HCT116 (cell line): ENCODE measurements at regions not wholly inside any gene's neighbourhood (a gene's known extent, or its start where the extent isn't known, plus 50 kb on each side); places are given as distances from the start of the nearest gene placed in this dataset.

ENCODE experiments used
- ATAC-seq: fragments of 200-7000 bp; cut with Tn5 transposase; 2 replicates; pipeline ENCODE4 v1.9.1; 2020; ENCODE audit warnings: mild to moderate bottlenecking, moderate library complexity
- BruUV-seq: library from RNA; stranded (reverse); fragments of 400-500 nt; replicated peaks from 2 replicates; lab custom pipeline; 2021; lab: Mats Ljungman, UMichigan
- CTCF ChIA-PET: fragments of 300-600 bp; sonication (Branson Sonifier 250); formaldehyde crosslinking; loops from one replicate; lab custom pipeline; 2021; ENCODE audit warnings: antibody characterized with exemption; lab: Charles Lee
- POLR2A ChIA-PET: fragments of 300-600, 350-600 bp; sonication (Branson Sonifier 250); formaldehyde crosslinking; loops from one replicate; lab custom pipeline; 2021; ENCODE audit warnings: antibody characterized with exemption; lab: Charles Lee
- RAD21 ChIA-PET, 2 experiments: fragments of 300-600 bp; sonication (Branson Sonifier 250); formaldehyde crosslinking; loops; one replicate each; lab custom pipeline; 2023; ENCODE audit warnings: low total read pairs in 2 of 2; ENCODE audit not compliant: uncharacterized antibody in 2 of 2, unreplicated experiment in 2 of 2, low non-redundant PET in 1 of 2; lab: Charles Lee
- DNase-seq: peaks from one replicate; pipeline ENCODE4 v3.0.0-alpha.2; 2010; ENCODE audit warnings: low read depth, low spot score
- H2AFZ ChIP-seq: fragments of 200-600 bp; shearing (Covaris generic), sonication (generic); 2 replicates; pipeline ENCODE4 v1.6.1; 2017; ENCODE audit warnings: low read depth, mixed run types, mixed read lengths, antibody characterized with exemption, low read length; ENCODE audit not compliant: poor library complexity, severe bottlenecking
- H3K27ac ChIP-seq: 2 replicates; pipeline ENCODE4 v1.5.1; 2012; ENCODE audit warnings: low read depth, low read length
- H3K27me3 ChIP-seq: fragments of 200-600 bp; sonication (generic); 2 replicates; pipeline ENCODE4 v1.6.1; 2016; ENCODE audit warnings: mixed run types, low read length, mixed read lengths; ENCODE audit not compliant: insufficient read depth
- H3K36me3 ChIP-seq, 2 experiments: fragments of 200-500 bp in 1 of 2; fragments of 200-600 bp in 1 of 2; sonication (Bioruptor generic) in 1 of 2; sonication (generic) in 1 of 2; 2 replicates each; pipeline versions ENCODE4 v1.5.1 to v1.6.1; 2014 to 2016; ENCODE audit warnings: low read length in 2 of 2, inconsistent platforms in 1 of 2, mixed read lengths in 1 of 2, mixed run types in 1 of 2; ENCODE audit not compliant: insufficient read depth in 2 of 2, control insufficient read depth in 1 of 2
- H3K4me1 ChIP-seq, 2 experiments: fragments of 200-600 bp in 1 of 2; sonication (generic) in 1 of 2; 2 replicates each; pipeline versions ENCODE4 v1.5.1 to v1.6.1; 2012 to 2017; ENCODE audit warnings: low read length in 2 of 2, inconsistent platforms in 1 of 2, mild to moderate bottlenecking in 1 of 2, mixed read lengths in 1 of 2, mixed run types in 1 of 2, moderate library complexity in 1 of 2; ENCODE audit not compliant: insufficient read depth in 2 of 2, control insufficient read depth in 1 of 2
- H3K4me2 ChIP-seq: fragments of 200-600 bp; sonication (generic); 2 replicates; pipeline ENCODE4 v1.6.1; 2017; ENCODE audit warnings: mixed run types, low read length, mixed read lengths
- H3K4me3 ChIP-seq, 2 experiments: fragments of 200-600 bp in 1 of 2; sonication (generic) in 1 of 2; replicated peaks in 1 of 2; 2 replicates each; pipeline ENCODE4 v1.5.1; 2011 to 2016; ENCODE audit warnings: low read length in 2 of 2, control low read depth in 1 of 2, low read depth in 1 of 2, mild to moderate bottlenecking in 1 of 2, mixed read lengths in 1 of 2, mixed run types in 1 of 2
- H3K79me2 ChIP-seq: fragments of 200-600 bp; sonication (generic); 2 replicates; pipeline ENCODE4 v1.6.1; 2017; ENCODE audit warnings: mild to moderate bottlenecking, mixed run types, low read length, moderate library complexity, mixed read lengths; ENCODE audit not compliant: insufficient read depth
- H3K9ac ChIP-seq: fragments of 200-600 bp; sonication (generic); 2 replicates; pipeline ENCODE4 v1.6.1; 2016; ENCODE audit warnings: low read length, mixed read lengths
- H3K9me2 ChIP-seq: fragments of 200-600 bp; sonication (generic), shearing (Covaris generic); 2 replicates; pipeline ENCODE4 v1.6.1; 2017; ENCODE audit warnings: mixed run types, mild to moderate bottlenecking, moderate library complexity; ENCODE audit not compliant: insufficient read depth
- H3K9me3 ChIP-seq, 2 experiments: fragments of 200-500 bp in 1 of 2; fragments of 200-600 bp in 1 of 2; sonication (Bioruptor generic) in 1 of 2; sonication (generic) in 1 of 2; 2 replicates each; pipeline ENCODE4 v1.6.1; 2014 to 2017; ENCODE audit warnings: low read length in 2 of 2, mixed read lengths in 2 of 2, inconsistent platforms in 1 of 2, low read depth in 1 of 2, mild to moderate bottlenecking in 1 of 2, mixed run types in 1 of 2, moderate library complexity in 1 of 2; ENCODE audit not compliant: control insufficient read depth in 1 of 2, insufficient read depth in 1 of 2
- H4K20me1 ChIP-seq: fragments of 200-600 bp; sonication (generic), shearing (Covaris generic); 2 replicates; pipeline ENCODE4 v1.6.1; 2017; ENCODE audit warnings: mixed run types, mild to moderate bottlenecking, moderate library complexity; ENCODE audit not compliant: insufficient read depth
- ATF3 ChIP-seq: IDR thresholded peaks from 2 replicates; pipeline ENCODE4 v1.6.1; 2012
- CBX3 ChIP-seq: IDR thresholded peaks from 2 replicates; pipeline ENCODE4 v1.6.1; 2012; ENCODE audit warnings: low read depth
- CEBPB ChIP-seq: IDR thresholded peaks from 2 replicates; pipeline ENCODE4 v1.6.1; 2012; ENCODE audit warnings: low read depth
- CTCF ChIP-seq, 3 experiments: fragments of 200-600 bp in 1 of 3; sonication (generic) in 1 of 3; IDR thresholded peaks in 2 of 3; conservative IDR thresholded peaks in 1 of 3; 2 replicates each; pipeline ENCODE4 v1.5.1; 2012 to 2017; ENCODE audit warnings: low read depth in 2 of 3, low read length in 2 of 3, antibody characterized with exemption in 1 of 3, borderline replicate concordance in 1 of 3, control low read depth in 1 of 3, mild to moderate bottlenecking in 1 of 3, mixed read lengths in 1 of 3, mixed run types in 1 of 3, moderate library complexity in 1 of 3; ENCODE audit not compliant: insufficient read depth in 1 of 3
- EGR1 ChIP-seq: IDR thresholded peaks from 2 replicates; pipeline ENCODE4 v1.6.1; 2012; ENCODE audit warnings: low read depth
- ELF1 ChIP-seq: IDR thresholded peaks from 2 replicates; pipeline ENCODE4 v1.6.1; 2012; ENCODE audit warnings: low read depth, borderline replicate concordance
- EZH2 ChIP-seq: fragments of 200-600 bp; sonication (generic); IDR thresholded peaks from 2 replicates; pipeline ENCODE4 v1.6.1; 2017; ENCODE audit warnings: antibody characterized with exemption, mixed run types
- EZH2phosphoT487 ChIP-seq: fragments of 200-600 bp; IDR thresholded peaks from 2 replicates; pipeline ENCODE4 v1.6.1; 2018; ENCODE audit warnings: antibody characterized with exemption, borderline replicate concordance
- FOSL1 ChIP-seq: IDR thresholded peaks from 2 replicates; pipeline ENCODE4 v1.6.1; 2012; ENCODE audit warnings: low read depth
- JUND ChIP-seq: IDR thresholded peaks from 2 replicates; pipeline ENCODE4 v1.6.1; 2012
- MAX ChIP-seq: IDR thresholded peaks from 2 replicates; pipeline ENCODE4 v1.6.1; 2012
- POLR2AphosphoS5 ChIP-seq: IDR thresholded peaks from 2 replicates; pipeline ENCODE4 v1.6.1; 2011; ENCODE audit warnings: mild to moderate bottlenecking, low read depth, low read length, moderate library complexity
- RAD21 ChIP-seq: IDR thresholded peaks from 2 replicates; pipeline ENCODE4 v1.6.1; 2012; ENCODE audit warnings: low read depth, mild to moderate bottlenecking
- REST ChIP-seq: IDR thresholded peaks from 2 replicates; pipeline ENCODE4 v1.6.1; 2012; ENCODE audit warnings: low read depth
- SRF ChIP-seq: IDR thresholded peaks from 2 replicates; pipeline ENCODE4 v1.6.1; 2012; ENCODE audit warnings: low read depth
- TCF7L2 ChIP-seq: IDR thresholded peaks from 2 replicates; pipeline ENCODE4 v1.7.0; 2011; ENCODE audit warnings: borderline replicate concordance, inconsistent platforms; ENCODE audit not compliant: insufficient read depth, insufficient read length; ENCODE audit errors: extremely low read depth
- YY1 ChIP-seq: IDR thresholded peaks from 2 replicates; pipeline ENCODE4 v1.6.1; 2011; ENCODE audit warnings: low read length, low read depth, moderate library complexity, mild to moderate bottlenecking; ENCODE audit not compliant: insufficient replicate concordance; ENCODE audit errors: extremely low read depth
- ZBTB33 ChIP-seq: IDR thresholded peaks from 2 replicates; pipeline ENCODE4 v1.6.1; 2011; ENCODE audit warnings: mild to moderate bottlenecking, low read length, moderate library complexity; ENCODE audit not compliant: insufficient replicate concordance; ENCODE audit errors: extremely low read depth
- ZNF274 ChIP-seq: fragments of 200-500 bp; sonication (Bioruptor generic); IDR thresholded peaks from 2 replicates; pipeline ENCODE4 v1.6.1; 2014; ENCODE audit warnings: mild to moderate bottlenecking, low read depth, low read length, inconsistent platforms
- intact Hi-C: fragments of 100-400 bp; cut with micrococcal nuclease; formaldehyde crosslinking; loops from 2 replicates; pipeline ENCODE4 v1.10.0; 2022

GRCh38 chr4:162356181-162356580 lies 192.4 kb upstream of the FSTL5 start:
- Histone ChIP-seq H3K9ac (no peak overlapping the region), H3K4me2 (no peak overlapping the region), H3K79me2 (no peaks in the 10 kb centered on the region), H3K4me1 (no peaks in the 10 kb centered on the region), H4K20me1 (no peaks in the 10 kb centered on the region), H3K27ac (no peak overlapping the region), H3K36me3 (no peaks in the 10 kb centered on the region), H3K27me3 (no peaks in the 10 kb centered on the region)
- RAD21 ChIA-PET = no interaction called here
- intact Hi-C loops = no loop called here
- POLR2A ChIA-PET = no interaction called here
- DNase-seq = no peak
- no peak for TF ChIP-seq CBX3
- TF ChIP-seq RAD21 = no peak
- no peak for TF ChIP-seq ATF3
- TF ChIP-seq JUND = no peak
- TF ChIP-seq CTCF (IDR thresholded peaks at IDR 0.05 in 2 of 3, conservative IDR thresholded peaks at IDR 0.05 in 1 of 3; ENCODE audit: borderline replicate concordance in 1 of 3, insufficient read depth in 1 of 3, low read depth in 2 of 3, low read length in 2 of 3) = no peak
- no peak for TF ChIP-seq MAX
- no peak for TF ChIP-seq YY1
- TF ChIP-seq CEBPB = no peak
- no peak for TF ChIP-seq EGR1
- TF ChIP-seq SRF = no peak
- TF ChIP-seq REST = no peak
- TF ChIP-seq ZBTB33 = no peak
- TF ChIP-seq EZH2 = no peak
- no peak for TF ChIP-seq FOSL1
- no peak for TF ChIP-seq TCF7L2
- TF ChIP-seq ELF1 = no peak
- no peak for TF ChIP-seq POLR2AphosphoS5
- TF ChIP-seq EZH2phosphoT487 = no peak
- no peak for TF ChIP-seq ZNF274
- TF ChIP-seq, all 23 proteins: peak for 0
- no TSS peak for BruUV-seq
- H3K9me3 ChIP-seq = no peaks in the 10 kb centered on the region
- H3K4me3 ChIP-seq = no peak overlapping the region
- H2AFZ ChIP-seq = no peak overlapping the region
- no peaks in the 10 kb centered on the region for H3K9me2 ChIP-seq
- no peak for ATAC-seq
- CTCF ChIA-PET = interaction anchor here (1.1 kb wide), 1 partner anchor 106 kb away, joined by 3 read pairs; no protein-coding TSS in a partner anchor
